Muscle of arm (tissue), 1 donor: ENCODE measurements at regions not wholly inside any gene's neighbourhood (a gene's known extent, or its start where the extent isn't known, plus 50 kb on each side); places are given as distances from the start of the nearest gene placed in this dataset.
"Not testable (repeated sequence)": the region's sequence is repeated elsewhere in the genome, so short reads cannot be mapped to it uniquely, and the experiment has no call there.

Source experiments
- DNase-seq: peaks from one replicate; pipeline ENCODE4 v3.0.0-alpha.2; 2013

DNA sequence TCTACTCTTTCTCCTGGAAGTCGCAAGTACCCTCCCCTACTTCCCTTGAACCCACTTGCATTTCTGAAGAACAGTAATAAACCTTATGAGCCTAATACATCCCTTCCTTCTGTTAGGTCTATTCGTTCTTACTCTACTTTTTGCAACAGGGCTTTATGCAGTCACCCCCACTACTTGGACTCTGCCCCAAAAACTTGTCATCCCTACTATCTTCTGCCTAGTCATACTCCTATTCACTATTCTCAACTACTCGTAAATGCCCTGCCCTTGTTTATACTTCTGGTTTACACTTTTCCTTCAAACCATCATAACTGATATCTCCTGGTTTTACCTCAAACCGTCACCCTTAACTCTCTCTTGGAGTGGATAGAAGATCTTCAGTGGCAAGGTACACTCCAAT lies 55.2 kb upstream of the SLIT2 start:
- no peak for DNase-seq

DNA sequence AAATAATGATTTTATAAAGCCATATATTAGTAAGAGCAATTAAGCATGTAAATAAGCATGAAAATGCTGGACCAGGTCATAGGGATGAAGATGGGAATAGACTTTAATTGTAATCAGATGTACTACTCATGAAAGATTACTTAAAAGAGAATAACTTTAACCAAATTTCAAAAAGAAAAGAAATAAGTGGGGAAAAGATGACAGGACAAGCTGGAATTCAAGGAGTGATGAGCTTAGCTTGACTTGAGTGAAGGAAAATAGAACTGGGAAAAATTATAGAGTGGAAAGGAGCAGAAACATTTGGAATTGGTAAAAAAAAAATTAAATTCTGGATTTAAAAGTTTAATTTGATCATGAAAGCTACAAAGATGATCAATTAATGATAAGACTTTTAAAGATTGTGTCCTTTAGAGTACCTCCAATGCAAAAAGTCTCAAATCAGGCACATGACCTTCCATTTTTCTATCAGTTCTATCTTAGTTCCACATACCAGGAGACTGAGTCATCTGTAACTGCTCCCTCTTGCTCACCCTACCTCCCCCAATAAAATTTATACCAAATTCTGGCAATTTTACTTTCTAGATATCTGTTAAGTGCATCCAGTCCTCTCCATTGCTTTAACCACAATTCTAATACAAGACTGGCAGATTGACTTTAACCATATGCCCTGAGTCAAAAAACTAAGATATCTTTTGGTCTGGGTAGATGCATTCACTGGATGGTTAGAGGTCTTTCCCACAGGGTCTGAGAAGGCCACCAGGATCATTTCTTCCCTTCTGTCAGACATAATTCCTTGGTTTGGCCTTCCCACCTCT lies 56.4 kb upstream of the SLIT2 start:
- no peak for DNase-seq

GRCh38 chr4:20194123-20195013 lies 57.3 kb upstream of the SLIT2 start:
- no peak for DNase-seq

DNA sequence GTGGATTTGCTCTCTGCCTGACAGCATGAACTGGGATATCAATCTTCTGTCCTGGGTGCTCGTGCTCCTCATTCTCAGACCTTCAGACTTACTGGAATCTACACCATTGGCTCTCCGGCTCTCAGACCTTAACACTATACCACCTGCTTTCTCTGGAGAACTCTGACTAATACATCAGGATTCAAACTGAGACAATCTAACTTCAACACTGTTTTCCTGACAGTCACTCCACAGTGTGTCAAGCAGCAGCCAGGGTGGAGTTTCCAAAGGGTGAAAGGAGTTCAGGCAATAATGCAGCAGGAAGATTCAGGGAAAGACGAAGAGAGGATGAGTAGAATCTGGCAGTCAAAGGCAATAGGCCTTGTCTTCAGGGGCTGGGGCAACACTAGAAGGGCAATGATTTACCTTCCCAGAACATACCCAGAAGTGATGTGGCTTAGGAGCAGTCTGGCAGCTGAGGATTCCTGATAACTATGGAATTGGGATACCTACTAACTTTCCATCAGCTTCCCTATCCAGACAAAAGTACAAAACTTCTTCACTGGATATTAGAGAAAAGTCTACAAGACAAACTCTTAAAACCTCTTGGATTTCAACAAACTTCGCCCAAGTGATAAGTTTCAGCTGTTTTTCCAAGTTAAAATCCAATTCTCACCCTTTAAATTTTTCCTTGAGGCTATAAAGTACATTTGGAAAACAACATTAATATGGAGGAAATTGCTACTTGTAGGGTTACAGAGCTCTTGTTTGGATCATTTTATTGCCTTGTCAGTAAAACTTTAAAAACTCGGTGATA lies 58.4 kb upstream of the SLIT2 start:
- no peak for DNase-seq

- DNase-seq, result no peak
Measured at GRCh38 chr4:20192736-20193135, 59.0 kb upstream of the SLIT2 start.

DNA sequence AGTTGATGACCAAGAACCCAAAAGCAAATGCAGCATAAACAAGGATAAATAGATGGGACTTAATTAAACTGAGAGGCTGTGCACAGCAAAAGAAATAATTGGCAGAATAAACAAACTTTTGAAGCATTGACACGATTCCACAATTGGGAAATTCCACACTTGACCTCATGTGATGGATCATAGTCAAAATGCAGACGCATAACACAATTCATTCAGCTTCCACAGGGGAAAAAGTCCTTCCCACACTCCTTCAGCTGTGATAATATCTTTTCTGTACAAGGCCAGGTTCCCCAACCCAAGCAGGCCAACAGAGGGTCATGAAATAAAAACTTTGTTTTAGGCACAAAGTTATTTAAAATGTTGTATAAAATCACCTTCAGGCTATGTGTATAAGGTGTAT lies 66.6 kb upstream of the SLIT2 start:
- no peak for DNase-seq

DNA sequence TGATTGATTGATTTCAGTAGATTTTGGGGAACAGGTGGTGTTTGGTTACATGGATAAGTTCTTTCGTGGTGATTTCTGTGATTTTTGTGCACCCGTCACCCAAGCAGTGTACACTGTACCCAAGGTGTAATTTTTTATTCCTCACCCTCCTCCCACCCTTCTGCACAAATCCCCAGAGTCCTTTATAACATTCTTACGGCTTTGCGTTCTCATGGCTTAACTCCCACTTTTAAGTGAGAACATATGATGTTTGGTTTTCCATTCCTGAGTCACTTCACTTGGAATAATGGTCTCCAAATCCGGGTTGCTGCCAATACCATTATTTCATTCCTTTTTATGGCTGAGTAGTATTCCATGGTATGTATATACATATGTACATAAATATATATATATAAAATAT lies 68.6 kb upstream of the SLIT2 start:
- not testable (repeated sequence) for DNase-seq

DNA sequence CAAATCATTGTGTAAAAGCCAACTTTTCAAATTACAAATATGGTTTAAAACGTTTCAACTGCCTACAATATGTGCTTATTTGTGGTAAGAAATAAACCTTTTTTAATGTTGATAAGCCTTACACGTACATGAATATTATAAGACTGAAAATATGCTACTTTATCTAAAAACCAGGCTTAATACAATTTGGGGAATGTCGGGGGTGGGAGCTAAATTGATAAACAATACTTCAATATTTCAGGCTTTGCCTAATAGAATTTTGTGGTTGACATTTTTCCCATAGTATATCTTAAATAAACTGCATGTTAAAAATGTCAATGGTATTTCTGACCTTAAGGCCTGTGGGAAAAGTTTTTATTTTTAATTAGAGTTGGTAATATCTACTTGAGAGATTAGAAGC lies 69.8 kb upstream of the SLIT2 start:
- DNase-seq, result no peak

- DNase-seq, result no peak
Measured at GRCh38 chr4:20180509-20180908, 71.2 kb upstream of the SLIT2 start.

GRCh38 chr4:20178902-20179576 lies 72.7 kb upstream of the SLIT2 start:
- no peak for DNase-seq

DNA sequence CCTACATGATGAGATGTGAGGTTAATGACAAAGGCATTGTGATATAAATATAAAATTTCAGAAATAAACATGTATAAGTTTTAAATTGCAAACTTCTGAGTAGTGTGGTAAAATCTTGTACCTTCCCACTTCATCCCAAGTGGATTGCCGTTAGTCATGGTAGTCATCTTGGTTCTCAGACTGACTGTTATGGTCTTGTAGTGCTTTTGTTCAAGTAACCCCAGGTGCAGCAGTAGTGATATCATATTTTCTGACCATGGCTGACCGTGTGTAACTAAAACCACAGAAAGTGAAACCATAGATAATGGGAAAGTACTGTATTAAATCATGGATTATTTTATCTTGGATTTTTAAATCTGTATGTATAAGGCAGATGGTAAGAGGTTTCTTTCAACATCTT lies 74.8 kb upstream of the SLIT2 start:
- DNase-seq, result no peak

DNA sequence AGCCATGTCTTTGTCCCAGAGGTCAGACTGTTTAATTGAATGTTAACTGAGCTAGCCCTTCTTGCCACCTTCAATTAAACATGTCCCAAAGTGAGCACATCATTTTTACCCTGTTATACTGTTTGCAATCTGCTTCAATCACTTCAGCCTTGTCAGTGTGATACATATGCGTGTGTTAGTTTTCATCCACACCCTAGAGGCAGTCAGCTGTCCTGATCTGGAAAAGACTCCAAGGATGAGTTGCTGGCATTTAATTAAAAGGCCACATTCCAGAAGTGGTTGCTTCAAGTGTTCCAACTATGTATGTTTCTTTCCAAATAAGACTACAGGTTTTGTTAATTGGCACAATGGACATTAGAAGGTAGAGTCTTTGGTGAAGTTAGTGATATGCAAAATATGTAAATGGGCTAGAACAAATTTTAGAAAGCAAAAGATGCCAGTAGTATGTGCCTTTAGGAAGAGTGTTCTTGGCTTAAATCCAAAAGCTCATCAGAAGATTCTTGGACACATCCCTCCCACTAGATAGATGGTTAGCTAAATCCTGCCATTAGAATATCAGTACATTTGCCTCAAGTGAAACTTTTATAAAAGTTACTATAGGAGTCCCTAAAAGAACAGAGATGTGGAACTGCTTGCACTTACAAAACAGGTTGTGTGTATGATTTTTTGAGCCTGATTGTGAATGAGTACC lies 79.5 kb upstream of the SLIT2 start:
- no peak for DNase-seq

DNA sequence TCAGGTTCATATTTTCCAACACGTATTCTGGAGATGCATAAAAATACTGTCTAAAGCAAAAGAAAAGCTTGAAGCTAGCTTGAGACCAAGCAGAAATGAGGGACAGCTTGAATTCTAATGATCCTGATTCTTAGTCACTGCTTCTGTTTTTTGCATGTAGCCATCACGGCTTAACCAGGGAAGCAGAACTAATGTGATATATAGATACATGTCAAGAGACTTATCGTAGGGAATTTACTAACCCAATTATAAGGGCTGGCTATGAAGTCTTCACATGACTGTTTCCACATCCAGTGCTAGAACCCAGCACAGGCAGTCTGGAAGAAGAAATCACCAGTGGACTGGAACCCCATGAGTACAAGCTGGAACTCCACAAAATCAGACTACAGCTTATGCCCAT lies 85.2 kb upstream of the SLIT2 start:
- DNase-seq, result no peak

GRCh38 chr4:20159516-20159915 lies 92.2 kb upstream of the SLIT2 start:
- DNase-seq, result no peak

- DNase-seq, result no peak
Measured at GRCh38 chr4:20158195-20158594, 93.5 kb upstream of the SLIT2 start.

GRCh38 chr4:20151436-20151835 lies 100.3 kb upstream of the SLIT2 start:
- no peak for DNase-seq

DNA sequence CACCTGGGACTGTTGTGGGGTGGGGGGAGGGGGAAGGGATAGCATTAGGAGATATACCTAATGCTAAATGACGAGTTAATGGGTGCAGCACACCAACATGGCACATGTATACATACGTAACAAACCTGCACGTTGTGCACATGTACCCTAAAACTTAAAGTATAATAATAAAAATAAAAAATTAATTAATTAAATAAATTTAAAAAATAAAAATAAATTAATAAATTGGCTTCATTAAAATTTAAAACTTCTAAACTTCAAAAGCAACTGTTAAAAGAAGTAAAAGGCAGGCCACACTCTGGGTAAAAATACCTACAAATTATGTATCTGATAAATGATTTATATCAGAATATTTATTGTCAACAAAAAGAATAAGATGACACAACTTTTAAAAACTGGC lies 102.6 kb upstream of the SLIT2 start:
- not testable (repeated sequence) for DNase-seq

DNA sequence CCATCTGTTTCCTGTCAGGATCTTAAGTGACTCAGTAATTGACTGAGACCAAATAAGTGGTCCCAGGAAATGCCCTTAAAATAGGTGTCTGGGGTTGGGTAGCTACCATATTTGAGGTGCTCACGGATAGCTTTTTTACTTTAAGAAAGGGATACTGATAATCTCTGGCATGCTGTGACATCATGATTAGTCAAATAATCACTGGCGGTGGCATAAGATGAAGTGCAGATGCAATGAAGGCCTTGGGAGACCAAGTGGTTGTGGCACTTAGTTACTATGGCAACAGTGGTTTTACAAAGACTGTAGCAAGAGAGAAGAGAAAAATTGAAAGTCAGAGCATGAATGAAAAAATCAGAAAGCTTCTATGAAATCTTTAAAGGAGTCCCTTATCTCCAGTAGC lies 114.5 kb upstream of the SLIT2 start:
- no peak for DNase-seq

DNA sequence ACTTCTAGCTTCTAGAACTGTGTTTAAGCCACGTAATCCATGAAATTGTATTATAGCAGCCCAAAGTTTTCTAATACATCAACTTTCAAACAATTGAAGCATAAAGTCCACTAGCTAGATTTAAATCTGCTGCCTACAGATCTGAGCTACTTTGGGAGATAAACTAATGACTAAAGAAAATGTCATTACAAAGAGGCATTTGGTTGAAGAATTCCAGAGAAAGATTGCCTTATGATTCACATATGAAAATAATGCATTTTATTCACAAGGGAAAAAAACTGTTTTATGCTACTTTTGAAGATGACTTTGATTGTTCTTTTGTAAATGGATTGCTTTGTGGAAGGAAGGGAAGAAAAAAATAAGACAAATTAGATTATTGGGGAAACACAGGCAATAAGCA lies 124.1 kb upstream of the SLIT2 start:
- DNase-seq, result no peak

- no peak for DNase-seq
Measured at GRCh38 chr4:20126906-20127305, 124.8 kb upstream of the SLIT2 start.
